ENCODE measurements at regions not wholly inside any gene's neighbourhood (a gene's known extent, or its start where the extent isn't known, plus 50 kb on each side); places are given as distances from the start of the nearest gene placed in this dataset.

DNA sequence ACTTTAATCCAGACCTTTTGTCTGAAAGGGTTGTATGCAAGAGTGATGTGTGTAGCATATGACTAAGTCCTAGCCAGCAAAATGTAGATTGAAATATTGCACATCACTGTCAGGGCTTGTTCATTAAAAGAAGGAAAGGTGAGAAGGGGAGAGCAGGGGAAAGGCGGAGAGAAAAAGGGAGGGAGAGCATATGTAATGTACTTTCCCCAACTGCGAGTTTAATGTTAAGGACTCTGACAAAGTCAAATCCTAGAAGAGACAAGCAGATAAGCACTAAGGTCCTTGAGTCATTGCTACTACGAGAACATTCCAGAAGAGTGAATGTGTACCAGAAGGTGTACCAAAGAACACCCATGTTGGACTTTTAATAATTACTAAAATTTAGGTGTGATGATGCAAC is 1336.7 kb downstream of the NSUN3 start:
- TF ChIP-seq, protein P1, sequence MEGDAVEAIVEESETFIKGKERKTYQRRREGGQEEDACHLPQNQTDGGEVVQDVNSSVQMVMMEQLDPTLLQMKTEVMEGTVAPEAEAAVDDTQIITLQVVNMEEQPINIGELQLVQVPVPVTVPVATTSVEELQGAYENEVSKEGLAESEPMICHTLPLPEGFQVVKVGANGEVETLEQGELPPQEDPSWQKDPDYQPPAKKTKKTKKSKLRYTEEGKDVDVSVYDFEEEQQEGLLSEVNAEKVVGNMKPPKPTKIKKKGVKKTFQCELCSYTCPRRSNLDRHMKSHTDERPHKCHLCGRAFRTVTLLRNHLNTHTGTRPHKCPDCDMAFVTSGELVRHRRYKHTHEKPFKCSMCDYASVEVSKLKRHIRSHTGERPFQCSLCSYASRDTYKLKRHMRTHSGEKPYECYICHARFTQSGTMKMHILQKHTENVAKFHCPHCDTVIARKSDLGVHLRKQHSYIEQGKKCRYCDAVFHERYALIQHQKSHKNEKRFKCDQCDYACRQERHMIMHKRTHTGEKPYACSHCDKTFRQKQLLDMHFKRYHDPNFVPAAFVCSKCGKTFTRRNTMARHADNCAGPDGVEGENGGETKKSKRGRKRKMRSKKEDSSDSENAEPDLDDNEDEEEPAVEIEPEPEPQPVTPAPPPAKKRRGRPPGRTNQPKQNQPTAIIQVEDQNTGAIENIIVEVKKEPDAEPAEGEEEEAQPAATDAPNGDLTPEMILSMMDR (IDR thresholded peaks at IDR 0.05), result no peak
- no peak for TF ChIP-seq POLR2AphosphoS5 (IDR thresholded peaks at IDR 0.05)

Data from stomach (tissue), 4 donors.